ENCODE measurements at regions not wholly inside any gene's neighbourhood (a gene's known extent, or its start where the extent isn't known, plus 50 kb on each side); places are given as distances from the start of the nearest gene placed in this dataset.

- TF ChIP-seq MAX (IDR thresholded peaks at IDR 0.05; ENCODE audit: low read depth, low read length) (no peak), CTCF (IDR thresholded peaks at IDR 0.05; ENCODE audit: low read depth, low read length) (no peak)
Observed at GRCh38 chr6:167660944-167661551, 165.7 kb upstream of the AFDN start.
